DMS53 (cell line): ENCODE measurements at regions not wholly inside any gene's neighbourhood (a gene's known extent, or its start where the extent isn't known, plus 50 kb on each side); places are given as distances from the start of the nearest gene placed in this dataset.

ENCODE experiments used
- DNase-seq: peaks from one replicate; lab custom pipeline; 2025; lab: John Stamatoyannopoulos, UW

DNA sequence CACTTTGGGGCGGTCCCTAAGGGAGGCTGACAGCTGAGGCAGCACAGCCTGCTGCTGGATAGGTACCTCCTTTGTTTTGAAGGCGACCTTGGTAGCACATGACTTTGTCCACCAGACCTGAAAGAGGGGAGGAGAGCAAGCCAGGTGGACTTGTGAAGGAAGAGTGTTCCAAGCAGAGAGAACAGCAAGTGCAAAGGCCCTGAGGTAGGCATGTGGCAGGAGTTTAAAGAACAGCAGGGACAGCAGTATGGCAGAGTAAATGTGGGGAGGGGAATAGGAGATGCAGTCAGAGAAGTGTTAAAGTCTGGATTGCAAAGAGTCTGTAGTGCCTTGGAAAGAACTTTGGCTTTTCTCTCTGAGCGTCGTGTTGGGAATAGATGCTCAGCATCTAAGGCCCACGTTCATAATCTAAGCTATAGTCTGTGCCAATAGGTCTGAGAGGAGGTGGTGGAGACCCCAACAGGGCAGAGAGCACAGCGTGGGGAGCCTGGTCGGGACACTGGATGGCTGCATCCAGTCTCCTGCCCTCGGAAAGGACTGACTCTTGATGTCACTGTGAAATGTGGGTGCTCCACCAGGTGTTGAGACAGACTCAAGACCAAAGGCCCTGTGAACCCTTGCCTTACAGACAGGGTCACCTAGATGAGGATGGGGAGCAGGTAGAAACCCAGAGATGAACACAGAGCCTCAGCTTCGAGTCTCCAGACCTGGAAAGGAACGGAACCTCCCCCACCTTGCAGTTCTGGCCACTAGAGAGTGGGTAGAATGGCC lies 242.1 kb upstream of the PWP1 start:
- DNase-seq = no peak

DNA sequence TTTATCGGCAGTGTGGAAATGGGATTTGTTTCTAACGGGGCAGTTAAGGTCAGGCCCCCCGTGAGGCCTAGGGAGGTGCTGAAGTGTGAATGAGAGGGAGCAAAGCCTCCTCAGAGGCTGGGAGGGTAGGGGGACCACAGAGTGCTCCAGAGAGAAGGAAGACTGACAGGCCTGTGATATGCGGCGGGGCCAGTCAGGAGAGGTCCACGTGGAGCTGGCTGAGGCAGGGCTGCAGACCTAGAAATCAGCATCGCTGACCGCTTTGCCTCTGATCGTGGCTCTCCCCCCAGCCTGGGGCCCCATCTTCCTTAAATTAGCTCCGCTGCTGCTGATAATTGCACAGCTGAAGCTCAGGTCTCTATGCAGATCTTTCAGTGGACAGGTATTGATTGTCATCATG lies 240.8 kb upstream of the PWP1 start:
- no peak for DNase-seq

DNA sequence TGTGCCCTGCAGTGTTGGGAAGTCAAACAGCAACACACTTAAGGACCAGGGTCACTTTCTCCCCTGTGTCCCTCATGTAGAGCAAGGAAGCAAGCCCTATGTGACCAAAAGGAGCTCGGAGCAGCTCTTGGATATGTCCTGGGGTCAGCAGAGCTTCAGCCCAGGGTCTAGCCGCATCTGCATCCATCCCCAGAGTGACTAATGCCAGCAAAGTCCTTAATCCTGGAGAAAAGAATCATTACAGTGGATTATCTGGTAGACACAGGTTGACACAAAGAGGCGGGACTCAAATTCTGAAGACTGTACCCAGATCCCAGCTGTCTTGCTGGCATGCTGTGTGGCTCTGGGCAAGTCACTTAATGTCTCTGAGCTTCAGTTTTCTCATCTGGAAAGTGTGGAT lies 239.1 kb upstream of the PWP1 start:
- DNase-seq = no peak

DNA sequence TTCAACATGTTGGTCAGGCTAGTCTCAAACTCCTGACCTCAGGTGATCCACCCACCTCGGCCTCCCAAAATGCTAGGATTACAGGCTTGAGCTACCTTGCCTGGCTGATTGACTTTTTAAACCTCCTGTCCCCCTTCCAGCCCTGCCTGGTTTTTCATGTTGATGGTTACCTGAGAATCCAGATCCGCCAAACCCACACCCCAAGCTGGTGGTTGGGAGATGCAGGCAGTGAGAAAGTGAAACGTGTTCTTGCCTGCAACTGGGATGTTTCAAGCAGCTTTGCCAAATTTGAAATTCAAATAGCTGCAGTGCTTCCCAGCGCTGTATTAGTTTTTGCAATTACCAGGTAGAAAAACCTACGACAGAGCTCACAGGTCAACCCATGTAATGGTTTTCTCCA lies 238.3 kb upstream of the PWP1 start:
- no peak for DNase-seq

DNA sequence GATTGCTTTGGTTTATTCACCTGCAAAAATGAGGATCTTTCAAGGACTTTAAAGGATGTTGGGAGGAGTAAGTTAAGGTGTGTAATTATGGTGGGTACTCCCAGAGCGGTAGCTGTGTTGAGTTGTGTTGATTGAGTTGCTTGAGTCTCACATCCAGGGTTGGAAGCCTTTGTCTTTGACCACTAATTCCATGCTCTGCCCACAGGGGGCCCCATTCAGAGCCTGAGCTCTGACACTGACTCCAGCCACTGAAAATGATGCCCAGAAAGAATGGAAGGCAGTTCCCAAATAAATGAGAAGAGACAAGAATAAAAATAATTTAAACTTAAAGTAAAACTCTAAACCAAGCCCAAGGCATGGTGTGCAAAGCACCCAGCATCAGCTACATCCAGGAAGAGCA lies 237.4 kb upstream of the PWP1 start:
- peak; percentile 34 for DNase-seq

DNA sequence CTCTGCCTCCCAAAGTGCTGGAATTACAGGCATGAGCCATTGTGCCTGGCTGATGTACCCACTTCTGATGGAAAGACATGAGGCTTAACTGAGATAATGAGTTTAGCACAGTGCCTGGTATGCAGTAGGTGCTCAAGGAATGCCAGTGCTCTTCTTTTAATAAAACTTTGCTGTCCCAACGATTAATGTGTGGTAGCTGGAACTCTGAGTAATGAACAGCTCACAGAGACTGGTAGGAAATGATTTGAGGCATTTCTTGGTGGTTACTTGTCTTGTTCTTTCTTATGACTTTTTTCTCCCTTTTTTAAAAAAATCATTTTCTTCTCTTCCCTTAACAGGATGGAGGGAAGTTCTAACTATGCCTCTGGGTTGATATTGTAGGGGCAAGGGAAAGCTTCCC lies 235.7 kb upstream of the PWP1 start:
- no peak for DNase-seq

DNA sequence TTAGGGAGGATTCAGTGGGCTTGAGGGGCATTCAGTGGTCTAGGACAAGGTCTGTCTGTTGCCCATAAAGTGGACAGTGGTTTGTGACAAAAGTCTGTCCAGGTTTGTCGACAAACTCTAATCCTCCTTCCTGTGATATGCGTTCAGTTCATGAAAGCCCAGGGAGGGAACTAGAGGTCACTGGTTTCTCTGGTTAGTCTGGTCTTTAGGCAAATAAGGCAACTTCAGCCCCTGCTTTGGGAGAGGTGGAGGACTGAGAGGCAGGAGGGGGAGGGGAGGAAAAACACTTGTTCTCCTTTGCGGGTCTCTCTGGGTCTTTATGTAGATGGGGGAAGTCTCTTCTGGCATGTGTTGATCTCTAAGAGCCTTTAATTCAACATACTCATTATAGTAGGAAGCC lies 235.1 kb upstream of the PWP1 start:
- DNase-seq = peak; percentile 47

DNA sequence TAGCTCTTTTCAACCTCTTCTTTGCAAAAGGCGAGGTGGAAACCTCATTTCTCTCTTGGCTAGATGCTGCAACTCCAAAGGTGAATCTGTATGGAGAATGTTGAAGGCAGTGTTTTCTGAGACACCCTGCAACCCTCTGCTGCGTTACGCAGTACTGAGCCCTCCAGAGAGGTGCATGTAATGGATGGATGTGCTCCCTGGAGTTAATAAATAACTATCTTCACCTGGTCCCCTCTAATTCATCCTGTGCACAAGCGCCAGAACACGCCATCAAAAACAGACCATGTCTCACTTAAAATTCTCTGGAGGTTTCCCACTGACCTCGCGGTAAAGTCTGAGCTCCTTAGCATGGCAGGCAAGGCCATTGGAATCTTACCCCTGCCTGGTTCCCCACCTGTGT lies 234.4 kb upstream of the PWP1 start:
- peak; percentile 54 for DNase-seq

DNA sequence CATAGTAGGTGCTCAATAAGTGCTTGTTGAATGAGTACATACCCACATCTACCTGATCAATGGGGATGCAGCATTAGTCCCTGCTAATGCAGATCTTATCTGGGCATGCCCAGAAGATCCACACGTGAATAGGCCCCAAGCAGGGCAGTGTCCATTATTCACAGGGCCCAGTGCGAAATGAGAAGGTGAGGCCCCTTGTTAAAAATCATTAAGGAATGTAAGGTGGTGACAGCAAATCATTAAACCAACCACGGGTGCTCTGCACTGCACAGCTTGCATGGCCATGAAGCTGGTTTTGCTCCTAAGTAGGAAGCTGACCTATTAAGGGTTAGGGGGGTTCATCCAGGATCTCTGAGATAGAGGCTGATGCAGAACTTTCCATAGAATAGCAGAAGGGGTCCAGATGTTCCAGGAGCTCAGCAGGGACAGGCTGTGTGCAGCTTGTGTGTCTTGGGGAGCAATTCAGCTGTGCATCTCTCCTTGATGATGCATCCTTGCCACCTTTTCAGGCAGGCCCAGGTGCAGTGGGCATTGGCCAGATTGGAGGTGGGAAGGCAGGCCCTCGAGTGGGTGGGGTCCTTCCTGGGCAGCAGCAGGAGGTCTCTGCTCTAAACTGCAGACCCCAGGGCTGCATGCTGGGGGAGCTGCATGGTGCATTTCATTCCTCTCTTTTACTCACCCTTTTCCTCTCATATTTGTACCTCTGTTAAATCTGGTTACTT lies 231.3 kb upstream of the PWP1 start:
- DNase-seq = no peak

DNA sequence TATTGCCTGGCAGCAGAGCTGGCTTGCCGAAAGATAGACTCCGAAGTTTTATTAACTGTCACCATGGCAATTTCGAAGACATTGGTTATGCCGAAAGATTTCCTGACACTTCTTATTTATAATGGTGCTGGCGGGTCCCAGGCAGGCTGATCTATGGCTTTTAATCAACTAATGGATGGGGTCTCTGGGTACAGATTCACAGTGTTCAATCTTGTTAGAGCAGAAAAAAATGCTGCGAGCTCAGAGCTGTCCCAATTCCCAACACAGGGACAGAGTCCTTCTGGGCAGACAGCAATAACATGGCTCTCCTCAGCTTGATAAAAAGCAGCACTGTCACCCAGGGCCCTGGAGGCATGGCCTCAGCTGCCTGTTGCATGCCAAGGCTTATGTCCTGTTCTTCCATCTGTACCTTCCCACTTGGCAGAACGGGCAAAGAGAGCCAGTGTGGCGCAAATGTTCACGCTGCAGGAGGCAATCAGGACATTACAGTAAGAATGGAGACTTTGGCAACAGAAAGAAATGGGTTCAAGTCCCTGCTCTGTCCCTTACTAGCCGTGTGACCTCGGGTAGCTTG lies 228.2 kb upstream of the PWP1 start:
- no peak for DNase-seq

DNA sequence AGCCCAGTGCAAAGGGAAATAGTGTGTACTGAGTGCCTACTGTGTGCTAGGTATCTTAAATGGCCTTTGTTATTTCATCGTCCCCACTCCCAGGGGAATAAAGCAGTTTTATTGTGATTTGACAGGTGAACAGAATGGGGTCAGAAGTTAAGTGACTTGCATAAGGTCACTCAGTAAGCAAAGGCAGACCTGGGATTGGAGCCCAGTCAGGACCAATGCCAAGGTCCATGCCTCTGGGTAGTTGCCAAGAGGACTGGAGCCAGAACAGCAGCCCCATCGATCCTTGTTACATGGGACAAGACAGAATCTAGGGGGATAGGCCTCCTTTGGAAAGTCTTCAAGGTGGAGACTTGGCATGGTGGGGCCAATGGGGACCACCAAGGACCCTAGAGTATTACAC lies 227.4 kb upstream of the PWP1 start:
- DNase-seq = no peak

DNA sequence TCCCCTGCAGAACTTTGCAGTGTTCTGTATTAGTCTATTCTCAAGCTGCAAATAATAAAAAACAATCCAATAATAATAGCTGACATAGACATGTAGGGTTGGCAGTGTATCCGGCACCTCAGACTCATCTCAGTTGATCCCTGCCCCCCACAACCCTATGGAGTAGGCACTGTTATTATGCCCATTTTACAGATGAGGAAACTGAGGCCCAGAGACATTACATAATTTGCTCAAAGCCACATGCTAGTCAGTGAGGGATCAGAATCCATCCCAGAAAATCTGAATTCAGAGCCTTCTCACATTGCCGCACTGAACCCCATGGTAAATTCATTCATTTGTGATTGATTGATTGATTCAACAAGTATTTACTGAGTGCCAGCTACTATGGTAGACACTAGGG lies 226.6 kb upstream of the PWP1 start:
- no peak for DNase-seq

DNA sequence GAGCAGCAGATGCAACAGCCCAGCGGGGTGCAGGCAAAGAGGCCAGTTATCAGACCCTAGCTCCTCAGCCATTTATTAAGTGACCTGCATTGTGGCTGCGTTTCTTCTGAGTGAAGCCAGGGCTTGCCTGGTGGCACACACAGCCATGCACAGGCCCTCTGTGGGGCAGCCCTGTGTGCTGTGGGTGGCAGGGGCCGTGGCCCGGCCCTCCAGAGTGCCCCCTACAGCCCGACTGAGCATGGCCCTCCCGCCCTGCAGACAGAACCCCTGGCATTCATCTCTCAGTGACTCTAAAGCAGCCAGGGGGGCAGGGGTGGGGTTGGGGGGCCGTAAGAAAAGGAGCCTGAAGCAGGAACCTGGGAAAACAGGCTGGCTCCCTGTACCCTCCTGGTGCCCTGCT lies 226.0 kb upstream of the PWP1 start:
- DNase-seq = no peak

DNA sequence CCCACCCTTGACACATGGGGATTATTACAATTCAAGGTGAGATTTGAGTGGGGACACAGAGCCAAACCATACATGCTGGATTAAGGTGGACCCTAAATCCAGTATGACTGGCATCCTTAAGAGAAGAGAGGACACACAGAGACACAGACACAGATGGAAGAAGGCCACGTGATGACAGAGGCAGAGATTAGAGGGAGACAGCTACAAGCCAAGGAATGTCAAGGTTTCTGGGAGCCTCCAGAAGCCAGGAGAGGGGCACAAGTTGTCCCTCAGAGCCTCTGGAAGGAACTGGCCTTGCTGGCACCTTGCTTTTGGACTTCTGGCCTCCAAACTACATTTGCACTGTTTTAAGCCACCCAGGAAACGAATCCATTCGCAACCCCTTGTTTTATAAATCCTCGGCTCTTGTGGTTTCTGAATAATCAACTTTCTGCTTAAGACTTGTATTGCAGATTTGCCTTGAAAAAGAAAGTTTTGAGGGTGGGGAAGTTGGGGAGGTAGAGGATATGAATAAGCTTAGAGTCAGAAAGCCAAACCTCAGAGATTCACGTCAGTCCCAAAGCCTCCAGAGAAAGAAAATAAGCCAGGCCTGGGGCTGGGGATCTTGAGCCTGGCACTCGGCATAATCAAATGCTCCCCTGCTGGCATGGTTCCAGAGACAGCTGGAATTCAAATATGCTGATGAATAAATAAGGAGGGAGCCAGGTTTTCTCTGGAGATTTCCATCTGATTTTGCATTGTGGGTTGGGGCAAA lies 224.2 kb upstream of the PWP1 start:
- no peak for DNase-seq

DNA sequence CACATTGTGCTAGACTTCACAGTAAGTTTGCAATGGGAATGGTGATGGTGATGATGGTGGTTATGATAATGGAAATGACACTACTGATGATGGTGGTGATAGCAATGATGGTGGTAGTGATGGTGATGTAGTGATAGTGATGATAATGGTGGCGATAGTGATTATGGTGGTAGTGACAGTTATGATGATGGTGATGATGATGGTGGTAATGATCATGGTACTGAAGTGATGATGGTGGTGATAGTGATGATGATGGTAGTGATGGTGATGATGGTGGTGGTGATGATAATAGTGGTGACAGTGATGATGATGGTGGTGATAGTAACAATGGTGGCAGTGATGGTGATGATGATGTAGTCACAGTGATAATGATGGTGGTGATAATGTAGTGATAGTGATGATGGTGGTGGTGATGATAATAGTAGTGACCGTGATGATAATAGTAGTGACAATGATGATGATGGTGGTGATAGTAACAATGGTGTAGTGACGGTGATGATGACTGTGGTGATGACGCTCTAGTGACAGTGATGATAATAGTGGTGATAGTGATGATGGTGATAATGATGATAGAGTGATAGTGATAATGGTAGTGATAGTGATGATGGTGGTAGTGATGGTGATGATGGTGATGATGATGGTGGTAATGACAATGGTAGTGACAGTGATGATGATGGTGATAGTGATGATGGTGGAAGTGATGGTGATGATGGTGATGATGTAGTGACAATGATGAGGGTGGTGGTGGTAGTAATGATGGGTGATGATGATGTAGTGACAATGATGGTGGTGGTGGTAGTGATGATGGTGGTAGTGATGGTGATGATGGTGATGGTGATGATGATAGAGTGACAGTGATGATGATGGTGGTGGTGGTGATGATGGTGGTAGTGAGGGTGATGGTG lies 222.9 kb upstream of the PWP1 start:
- DNase-seq = no peak

DNA sequence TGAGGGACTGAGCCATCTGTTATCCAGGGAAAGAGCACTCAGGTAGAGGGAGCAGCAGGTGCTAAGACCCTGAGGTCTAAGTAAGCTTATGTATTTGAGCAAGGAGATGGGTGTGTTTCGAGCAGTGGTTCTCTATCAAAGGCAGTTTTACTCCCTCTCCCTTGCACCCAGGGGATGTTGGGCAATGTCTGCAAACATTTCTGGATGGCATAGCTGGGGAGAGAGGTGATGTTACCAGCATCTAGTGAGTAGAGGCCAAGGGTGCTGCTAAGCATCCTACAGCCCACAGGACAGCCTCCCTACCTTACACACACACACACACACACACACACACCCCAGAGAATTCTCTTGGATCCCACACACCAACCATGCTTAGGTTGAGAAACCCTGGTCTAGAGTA lies 221.0 kb upstream of the PWP1 start:
- DNase-seq = no peak

DNA sequence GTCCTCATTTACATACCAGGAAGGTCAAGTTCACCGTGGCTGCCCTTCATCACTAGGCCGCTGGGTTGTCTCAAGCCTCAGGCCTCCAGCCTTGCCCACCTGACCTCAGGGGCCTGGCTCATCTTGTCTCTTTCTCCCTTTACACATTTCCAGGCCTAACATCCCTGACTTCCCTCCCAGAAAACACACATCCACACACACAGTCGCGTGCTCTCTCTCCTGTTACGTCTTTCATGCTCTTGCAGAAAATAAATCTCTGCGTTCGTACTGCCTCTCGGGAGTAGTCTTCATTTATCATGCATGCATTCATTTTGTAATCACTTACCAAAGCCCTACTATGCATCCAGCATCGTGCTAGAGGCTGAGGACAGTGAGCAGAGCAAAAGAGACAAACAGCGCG lies 220.0 kb upstream of the PWP1 start:
- no peak for DNase-seq

DNA sequence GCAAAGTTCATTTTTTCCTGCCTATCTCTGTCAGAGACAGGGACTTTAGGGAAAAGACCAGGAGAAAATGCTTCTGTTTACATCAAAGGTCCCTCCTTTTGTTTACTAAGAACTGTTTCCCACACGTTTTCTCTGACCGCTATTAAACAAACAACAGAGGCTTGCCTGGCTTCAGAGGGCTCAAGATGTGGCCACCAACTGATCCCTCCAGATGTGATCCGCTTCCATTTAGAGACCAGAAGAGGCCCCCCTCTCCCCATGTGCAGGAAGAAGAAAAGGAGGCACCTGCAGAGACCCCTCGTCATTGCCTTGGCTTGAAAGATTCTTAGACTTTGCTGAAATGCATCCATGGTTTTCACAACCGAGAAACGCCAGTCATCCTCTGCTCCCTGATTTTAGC lies 217.9 kb upstream of the PWP1 start:
- DNase-seq = peak; percentile 29

DNA sequence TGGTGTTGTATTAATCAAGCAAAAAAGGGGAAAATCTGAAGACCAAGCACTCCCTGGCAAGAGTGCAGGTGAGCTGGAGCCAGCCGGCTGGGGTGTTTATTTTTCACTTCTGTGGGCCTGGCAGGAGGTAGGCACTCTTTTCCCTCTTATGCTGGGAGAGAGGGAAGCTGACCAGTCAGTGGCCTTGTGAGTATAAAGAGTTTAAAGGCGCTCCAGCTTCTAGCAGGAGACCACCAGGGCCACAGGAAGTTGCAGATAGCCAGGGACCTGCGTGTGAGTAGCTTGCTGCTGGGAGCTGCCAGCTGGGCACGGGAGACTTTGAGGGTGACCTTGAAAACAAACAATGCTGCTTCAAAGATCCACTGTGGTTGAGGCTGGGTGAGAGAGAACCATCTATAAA lies 217.4 kb upstream of the PWP1 start:
- DNase-seq = peak; percentile 44

DNA sequence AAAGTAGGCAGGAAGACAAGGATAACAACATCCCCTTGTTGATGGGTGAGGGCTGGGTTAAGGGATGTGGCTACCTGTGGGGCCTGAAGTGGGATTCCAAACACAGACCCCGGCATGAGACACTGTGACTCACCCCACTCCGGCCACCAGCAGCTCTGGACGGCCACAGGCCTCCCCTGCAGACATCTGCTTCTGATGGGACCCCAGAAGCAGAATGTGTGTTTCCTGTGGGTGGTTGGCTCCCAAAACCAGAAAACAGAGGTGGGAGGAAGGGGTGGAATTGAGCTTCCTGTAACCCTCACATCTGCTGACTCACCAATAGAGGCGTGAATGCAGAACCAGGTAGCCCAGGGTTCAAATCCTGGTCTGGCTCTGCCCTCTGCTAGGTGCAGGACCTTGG lies 216.6 kb upstream of the PWP1 start:
- DNase-seq = no peak

DNA sequence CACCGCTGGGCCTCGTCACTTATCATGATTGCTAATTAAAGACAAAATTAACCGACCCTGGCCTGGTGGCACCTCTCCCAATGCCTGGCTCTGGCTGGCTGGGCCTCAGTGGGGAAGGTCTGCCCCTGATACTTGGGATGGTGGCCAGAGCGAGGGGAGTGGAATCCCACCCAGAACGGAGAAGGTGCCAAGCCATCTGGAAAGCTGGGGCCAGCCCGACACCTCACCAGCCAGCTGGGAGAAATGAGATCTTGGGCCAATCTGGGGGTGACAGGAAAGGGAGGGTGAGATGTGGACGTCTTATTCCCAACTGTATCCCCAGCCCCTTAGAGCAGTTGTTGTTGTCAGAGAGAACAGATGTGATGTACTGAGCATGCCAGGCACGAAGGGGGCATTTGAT lies 215.0 kb upstream of the PWP1 start:
- no peak for DNase-seq

DNA sequence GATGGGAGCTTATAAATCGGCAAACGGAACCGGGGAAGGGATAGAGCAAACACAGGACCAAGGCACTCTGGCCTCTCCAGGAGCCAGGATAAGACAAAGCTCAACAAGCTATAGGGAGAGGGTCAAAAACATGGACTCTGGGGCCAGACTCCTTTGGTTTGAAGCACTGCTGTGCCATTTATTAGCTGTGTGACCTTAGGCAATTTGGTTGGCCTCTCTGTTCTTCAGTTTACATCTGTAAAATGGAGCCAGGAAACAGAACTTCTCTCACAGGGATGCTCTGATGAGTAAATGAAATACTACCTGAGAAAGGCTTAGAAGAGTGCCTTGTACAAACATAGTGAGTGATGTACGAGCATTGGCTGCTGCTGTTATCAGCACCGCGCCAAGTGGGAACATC lies 213.3 kb upstream of the PWP1 start:
- DNase-seq = no peak
